Limb (tissue), 2 donors: ENCODE measurements at regions not wholly inside any gene's neighbourhood (a gene's known extent, or its start where the extent isn't known, plus 50 kb on each side); places are given as distances from the start of the nearest gene placed in this dataset.
"Not testable (repeated sequence)": the region's sequence is repeated elsewhere in the genome, so short reads cannot be mapped to it uniquely, and the experiment has no call there.

Experiments
- DNase-seq, 2 donors: peaks; one replicate each; pipeline ENCODE4 v3.0.0-alpha.2; 2016; ENCODE audit errors: extremely low spot score in 2 of 2

DNA sequence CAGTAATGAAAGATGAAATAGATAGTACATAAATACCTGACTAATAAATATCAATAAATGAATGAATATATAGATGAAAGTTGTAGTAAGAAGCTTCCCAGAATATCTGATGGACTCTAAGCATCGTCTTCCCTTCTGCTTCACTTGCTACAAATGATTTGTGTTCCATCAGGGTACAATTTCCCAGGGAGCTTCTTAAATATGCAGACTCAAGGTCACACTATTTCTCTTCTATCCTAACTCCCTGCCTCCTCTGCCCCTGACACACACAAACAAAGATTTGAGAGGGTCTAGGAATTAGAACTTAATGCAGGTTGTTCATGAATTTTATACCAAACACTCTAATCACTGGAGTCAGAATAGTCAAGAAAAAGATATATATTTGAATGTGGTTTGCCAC is 415.9 kb upstream of the TMPRSS15 start:
- no peak for DNase-seq

DNA sequence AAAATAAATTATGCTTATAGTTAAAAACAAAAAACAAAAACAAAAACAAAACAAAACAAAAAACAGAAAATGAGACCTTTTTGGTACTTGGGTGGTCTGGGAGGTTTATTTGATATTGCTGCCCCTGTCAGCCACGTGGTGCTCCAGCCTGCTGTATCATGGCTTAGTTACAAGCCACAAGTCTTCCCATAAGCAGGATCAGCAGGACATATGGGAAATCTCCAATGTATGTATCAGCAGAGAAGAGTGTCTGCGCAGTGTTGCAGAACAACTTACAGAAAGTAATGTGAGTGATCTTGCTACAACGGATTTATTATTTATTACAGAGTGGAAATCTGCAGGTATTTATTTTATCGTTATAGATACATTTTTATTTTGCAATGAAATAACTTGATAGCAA is 423.0 kb upstream of the TMPRSS15 start:
- no peak for DNase-seq

GRCh38 chr21:18831942-18832676 is 428.5 kb upstream of the TMPRSS15 start:
- no peak for DNase-seq

DNA sequence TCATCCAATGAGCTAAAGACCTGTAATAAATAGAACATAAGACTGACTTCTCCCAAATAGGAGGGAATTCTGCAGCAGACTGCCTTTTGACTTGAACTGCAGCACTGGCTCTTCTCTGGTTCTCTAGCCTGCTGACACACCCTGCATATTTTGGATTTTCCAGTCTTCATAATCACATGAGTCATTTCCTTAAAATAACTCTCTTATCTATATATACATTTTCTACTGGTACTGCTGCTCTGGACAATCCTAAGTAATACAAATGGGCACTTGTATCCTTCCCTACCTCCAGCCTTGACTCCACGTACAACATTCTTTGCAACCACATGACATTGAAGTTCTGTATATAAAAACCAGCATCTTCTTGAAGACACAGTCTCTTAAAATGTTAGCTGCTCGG is 429.4 kb upstream of the TMPRSS15 start:
- DNase-seq: peak in 1 of 2 donors; percentile 27

DNA sequence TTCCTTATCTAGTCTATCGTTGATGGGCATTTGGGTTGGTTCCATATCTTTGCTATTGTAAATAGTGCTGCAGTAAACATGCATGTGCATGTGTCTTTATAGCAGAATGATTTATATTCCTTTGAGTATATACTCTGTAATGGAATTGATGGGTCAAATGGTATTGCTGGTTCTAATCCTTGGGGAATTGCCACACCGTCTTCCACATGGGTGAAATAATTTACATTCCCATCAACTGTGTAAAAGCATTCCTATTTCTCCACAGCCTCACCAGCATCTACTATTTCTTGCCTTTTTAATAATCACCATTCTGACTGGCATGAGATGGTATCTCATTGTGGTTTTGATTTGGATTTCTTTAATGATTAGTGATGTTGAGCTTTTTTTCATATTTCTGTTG is 430.5 kb upstream of the TMPRSS15 start:
- not testable (repeated sequence) for DNase-seq

DNA sequence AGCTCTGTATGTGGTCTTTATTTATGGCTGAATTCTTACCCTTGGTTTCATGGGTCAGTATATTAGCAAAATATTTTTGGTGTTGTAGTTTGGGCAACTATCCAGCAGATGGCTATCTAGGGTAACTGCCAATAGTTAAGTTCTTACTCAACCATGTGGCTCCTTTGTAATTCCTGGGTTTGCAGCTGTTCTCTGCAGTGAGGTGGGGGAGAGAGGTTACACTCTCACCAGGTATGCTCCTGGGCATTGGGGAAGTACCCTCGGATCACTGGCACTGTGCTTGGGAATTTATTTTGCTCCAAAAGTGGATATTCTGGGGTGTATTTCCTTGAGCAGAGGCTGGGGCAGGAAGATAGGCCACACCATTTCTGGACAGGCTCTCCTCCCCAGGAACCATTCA is 436.7 kb upstream of the TMPRSS15 start:
- no peak for DNase-seq

- not testable (repeated sequence) for DNase-seq
These were observed 454.0 kb upstream of the TMPRSS15 start for GRCh38 chr21:18857606-18858005.

DNA sequence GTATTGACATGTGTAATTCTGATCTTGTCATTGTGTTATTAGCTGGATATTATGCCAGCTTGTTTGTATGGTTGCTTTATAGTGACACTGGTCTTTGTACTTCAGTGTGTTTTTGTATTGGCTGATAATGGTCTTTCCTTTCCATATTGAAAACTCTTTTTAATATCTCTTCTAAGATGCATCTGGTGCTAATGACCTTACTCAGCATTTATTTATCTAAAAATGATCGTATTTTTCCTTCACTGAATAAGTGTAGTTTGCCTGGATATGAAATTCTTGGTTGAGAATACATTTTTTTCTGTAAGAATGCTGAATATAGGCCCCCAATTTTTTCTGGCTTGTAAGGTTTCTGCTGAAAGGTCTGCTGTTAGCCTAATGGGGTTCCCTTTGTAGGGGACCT is 465.5 kb upstream of the TMPRSS15 start:
- DNase-seq: no peak

DNA sequence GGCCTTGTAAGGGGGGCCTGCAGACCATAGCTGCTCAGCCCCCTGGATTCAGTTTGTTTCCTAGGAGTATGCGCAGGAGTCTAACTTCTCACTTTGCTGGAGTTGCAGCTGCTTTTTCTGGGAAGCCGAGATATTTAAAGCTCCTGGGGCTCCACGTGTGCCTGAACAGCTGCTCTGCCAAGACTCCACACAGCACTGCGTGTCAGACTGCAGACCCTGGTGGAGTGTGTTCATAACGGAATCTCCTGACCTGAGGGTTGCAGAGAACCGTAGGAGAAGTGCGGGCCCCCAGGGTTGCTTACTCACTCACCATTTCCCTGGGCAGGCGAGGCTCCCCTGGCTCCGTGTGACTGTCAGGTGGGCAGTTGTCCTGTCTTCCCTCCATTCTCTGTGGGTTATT is 474.3 kb upstream of the TMPRSS15 start:
- peak; percentile 37 to 61 for DNase-seq

- DNase-seq: no peak
These were observed 484.5 kb upstream of the TMPRSS15 start for GRCh38 chr21:18887922-18888602.

- DNase-seq: no peak
These were observed 489.8 kb upstream of the TMPRSS15 start for GRCh38 chr21:18893406-18893805.

DNA sequence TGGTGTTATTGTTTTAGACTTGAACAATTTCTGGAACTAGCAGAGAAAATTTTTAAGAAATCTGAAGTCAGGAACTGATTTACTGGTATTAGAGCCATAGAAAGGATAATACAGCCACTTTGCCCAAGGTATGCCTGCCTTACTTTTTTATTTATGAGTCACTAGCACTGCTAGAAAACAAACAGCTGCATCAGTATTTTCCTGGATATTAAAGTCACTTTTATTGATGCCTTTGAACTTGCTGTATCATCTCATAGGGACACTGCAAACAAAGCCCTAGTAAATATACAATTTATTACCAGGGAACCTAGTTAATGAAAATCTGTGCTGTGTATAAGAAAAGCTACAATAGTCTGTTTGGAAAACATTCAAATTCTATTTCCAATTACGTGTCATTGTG is 490.8 kb upstream of the TMPRSS15 start:
- DNase-seq: no peak

DNA sequence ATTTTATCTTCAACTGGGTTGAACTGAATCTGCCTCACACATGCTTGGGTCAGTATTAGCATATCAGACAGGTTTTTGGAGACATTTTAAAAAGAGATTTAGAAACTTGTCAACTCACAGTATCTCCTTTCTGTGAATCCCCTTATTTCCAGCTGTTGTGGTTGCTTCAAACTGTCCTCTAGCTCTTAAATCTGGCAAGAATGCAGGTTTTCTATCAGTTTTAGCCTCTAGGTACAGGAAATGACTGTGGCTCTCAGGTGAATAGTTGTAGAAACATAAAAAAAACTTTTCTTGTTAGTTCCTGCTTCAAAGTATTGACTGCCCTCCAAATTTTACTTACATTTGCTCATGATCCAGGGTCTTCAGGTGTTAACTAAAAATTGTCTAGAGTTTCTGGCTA is 495.7 kb upstream of the TMPRSS15 start:
- DNase-seq: no peak

DNA sequence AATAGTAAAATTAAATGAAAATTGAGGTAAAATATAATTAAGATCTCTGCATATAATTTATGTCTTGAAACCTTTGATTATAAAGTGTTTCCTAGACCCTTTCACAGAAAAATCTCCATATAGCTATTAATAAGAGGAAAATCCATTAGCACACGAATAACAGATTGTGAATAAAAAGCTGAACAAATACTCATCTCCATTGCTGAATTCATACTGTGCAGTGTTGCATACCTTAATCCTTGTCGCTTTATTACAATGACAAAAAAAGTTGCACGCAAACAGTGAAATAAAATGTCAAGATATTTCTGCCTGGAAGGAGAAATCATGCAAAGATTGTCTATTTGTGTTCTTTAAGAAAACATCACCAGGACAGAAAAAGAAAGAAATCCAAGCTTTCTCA is 499.1 kb upstream of the TMPRSS15 start:
- no peak for DNase-seq

DNA sequence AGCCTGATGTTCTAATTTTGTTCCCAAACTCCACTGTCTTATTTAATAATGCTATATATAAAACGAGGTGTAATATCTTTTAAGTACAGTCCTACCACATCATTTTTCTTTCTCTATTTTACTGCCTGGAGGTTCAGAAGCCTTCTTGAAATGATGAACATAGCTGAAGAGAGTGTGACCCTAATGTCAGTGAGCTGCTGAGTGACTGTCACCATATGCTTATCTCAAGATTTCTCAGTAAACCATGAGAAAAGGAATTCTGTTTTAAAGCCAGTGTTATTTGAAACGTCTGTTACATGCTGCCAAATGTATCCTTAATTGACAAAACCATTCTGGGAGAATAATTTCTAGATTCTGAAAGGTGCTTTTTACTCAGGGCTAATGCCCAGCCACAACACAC is 503.5 kb upstream of the TMPRSS15 start:
- DNase-seq: no peak

GRCh38 chr21:18908641-18909040 is 505.1 kb upstream of the TMPRSS15 start:
- no peak for DNase-seq

- no peak for DNase-seq
These were observed 510.3 kb upstream of the TMPRSS15 start for GRCh38 chr21:18913914-18914313.

DNA sequence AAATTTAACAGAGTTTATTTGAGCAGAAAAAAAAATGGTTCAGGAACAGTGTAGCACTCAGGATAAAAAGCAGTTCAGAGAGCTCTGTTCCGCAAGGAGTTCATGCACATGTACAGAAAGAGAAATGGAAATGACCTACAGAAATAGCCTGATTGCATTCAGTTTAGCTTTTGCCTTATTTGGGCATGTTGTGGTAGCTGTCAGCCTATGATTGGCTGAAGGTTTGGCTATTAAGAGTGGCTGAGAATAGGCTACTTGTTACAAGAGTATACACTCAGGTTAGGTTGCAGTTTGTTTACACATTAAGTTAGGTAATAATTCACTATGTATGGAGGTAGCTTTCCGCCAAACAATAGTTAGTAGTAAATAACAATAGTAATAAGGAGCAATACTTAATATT is 511.0 kb upstream of the TMPRSS15 start:
- no peak for DNase-seq

DNA sequence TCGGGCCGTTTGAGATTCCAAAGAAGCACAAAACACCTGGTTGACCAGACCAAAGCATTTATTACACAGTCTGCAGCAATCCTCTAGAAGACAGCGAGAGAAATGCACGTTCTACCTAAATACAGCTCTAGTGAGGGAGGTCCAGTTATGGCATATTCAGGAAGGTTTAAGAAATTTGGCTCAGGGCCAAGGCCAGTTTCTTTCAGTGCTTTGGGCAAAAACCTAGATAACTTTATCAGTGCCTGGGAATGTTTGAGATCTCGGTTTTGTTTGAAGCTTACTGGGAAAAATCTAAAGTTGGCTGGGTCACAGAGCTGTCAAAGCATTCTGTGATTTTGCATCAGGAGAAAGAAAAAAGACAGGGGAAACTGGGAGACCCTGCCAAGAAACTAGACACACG is 514.0 kb upstream of the TMPRSS15 start:
- DNase-seq: no peak

DNA sequence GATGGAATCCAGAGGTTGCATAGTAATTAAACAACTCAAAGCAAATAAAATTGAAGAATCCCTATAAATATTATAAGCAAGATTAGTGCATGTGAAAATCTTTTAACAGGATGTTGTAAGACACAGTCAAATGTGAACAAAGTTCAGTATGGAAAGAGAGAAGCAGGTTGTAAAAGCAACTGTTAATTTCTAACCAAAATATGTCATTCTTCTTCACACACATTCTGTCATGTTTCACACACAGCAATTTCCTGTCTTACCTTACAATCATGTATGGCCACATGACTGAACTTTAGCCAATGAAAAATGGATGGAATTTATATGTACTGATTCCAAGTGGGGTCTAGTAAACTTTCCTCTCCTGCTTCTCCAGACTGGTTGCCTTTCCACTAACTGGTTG is 527.7 kb upstream of the TMPRSS15 start:
- no peak for DNase-seq

DNA sequence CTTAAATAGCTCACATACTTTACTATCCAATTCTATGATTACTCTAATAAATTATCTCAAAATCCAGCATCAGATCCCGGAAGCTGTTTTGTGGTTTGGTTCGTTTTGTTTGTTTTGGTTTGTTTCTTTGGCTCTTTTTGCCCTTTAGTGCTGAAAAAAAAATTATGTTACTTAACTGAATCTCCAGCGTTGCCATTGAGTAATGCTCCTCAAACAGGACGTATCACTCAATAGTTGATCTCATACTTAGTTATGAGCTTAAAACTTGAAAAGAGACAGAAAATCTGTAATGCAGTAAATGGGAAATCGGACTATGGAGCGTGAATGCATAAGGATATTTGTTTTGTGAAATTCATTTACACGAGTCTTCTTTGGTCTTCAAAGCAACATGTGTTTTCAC is 533.8 kb upstream of the TMPRSS15 start:
- DNase-seq: no peak

- no peak for DNase-seq
These were observed 537.2 kb upstream of the TMPRSS15 start for GRCh38 chr21:18940791-18941190.

GRCh38 chr21:18950045-18950740 is 546.6 kb upstream of the TMPRSS15 start:
- no peak for DNase-seq
